ENCODE measurements at regions not wholly inside any gene's neighbourhood (a gene's known extent, or its start where the extent isn't known, plus 50 kb on each side); places are given as distances from the start of the nearest gene placed in this dataset.

- H3K9me3 Mint-ChIP-seq: peaks cover 0 to 3% of the 10 kb centered on the region in 2 donors
- no peak for ATAC-seq (replicated peaks in 1 of 2)
- no peak for DNase-seq
- H3K4me3 Mint-ChIP-seq: no peak overlapping the region
- no peaks in the 10 kb centered on the region for H3K27me3 Mint-ChIP-seq (ENCODE audit: low read depth)
- peaks cover 0 to 2% of the 10 kb centered on the region in 2 donors for H3K36me3 Mint-ChIP-seq (ENCODE audit: insufficient read depth in 2 of 2)
- no peak overlapping the region for H3K27ac Mint-ChIP-seq
- H3K4me1 Mint-ChIP-seq (ENCODE audit: low read depth): peaks cover 48% of the 10 kb centered on the region
These were observed 54.9 kb upstream of the IER3 start for GRCh38 chr6:30799210-30799609.

GRCh38 chr6:30798494-30798893 lies 54.1 kb upstream of the IER3 start:
- ATAC-seq (replicated peaks in 1 of 2) (no peak), DNase-seq (no peak)
- H3K27ac Mint-ChIP-seq: no peak overlapping the region
- H3K36me3 Mint-ChIP-seq (ENCODE audit: insufficient read depth in 2 of 2): peaks cover 0 to 2% of the 10 kb centered on the region in 2 donors
- peaks cover 52% of the 10 kb centered on the region for H3K4me1 Mint-ChIP-seq (ENCODE audit: low read depth)
- no peak overlapping the region for H3K4me3 Mint-ChIP-seq
- H3K9me3 Mint-ChIP-seq: no peaks in the 10 kb centered on the region
- no peaks in the 10 kb centered on the region for H3K27me3 Mint-ChIP-seq (ENCODE audit: low read depth)

- Mint-ChIP-seq H3K9me3 (no peaks in the 10 kb centered on the region), H3K27me3 (ENCODE audit: low read depth) (no peaks in the 10 kb centered on the region), H3K36me3 (ENCODE audit: insufficient read depth in 2 of 2) (peaks cover 0 to 2% of the 10 kb centered on the region in 2 donors), H3K4me1 (ENCODE audit: low read depth) (peaks cover 57% of the 10 kb centered on the region), H3K27ac (peak overlapping the region; percentile 34), H3K4me3 (no peak overlapping the region)
- ATAC-seq (replicated peaks in 1 of 2) (no peak), DNase-seq (no peak)
These were observed 51.4 kb upstream of the IER3 start for GRCh38 chr6:30795549-30796293.
